Endothelial cell of umbilical vein (primary cell): ENCODE measurements at regions not wholly inside any gene's neighbourhood (a gene's known extent, or its start where the extent isn't known, plus 50 kb on each side); places are given as distances from the start of the nearest gene placed in this dataset.

Source experiments
- BruUV-seq: library from RNA; stranded (reverse); fragments of 400-500 nt; replicated peaks from 2 replicates; lab custom pipeline; 2021; lab: Mats Ljungman, UMichigan
- CTCF ChIA-PET: fragments of 300-600, 350-600 bp; sonication (Branson Sonifier 250); formaldehyde crosslinking; loops from one replicate; lab custom pipeline; 2021; ENCODE audit warnings: antibody characterized with exemption, inconsistent platforms; lab: Charles Lee
- POLR2A ChIA-PET: fragments of 300-600, 350-600 bp; sonication (Branson Sonifier 250); formaldehyde crosslinking; loops from one replicate; lab custom pipeline; 2021; ENCODE audit warnings: antibody characterized with exemption, inconsistent platforms; lab: Charles Lee
- DNase-seq: peaks from one replicate; pipeline ENCODE4 v3.0.0-alpha.2; 2011; ENCODE audit warnings: low read depth, low spot score
- FAIRE-seq: peaks from 2 replicates; lab custom pipeline; 2011; peaks lifted over from hg19 to GRCh38; lab: Jason Lieb, UNC
- H2AFZ ChIP-seq: 2 replicates; pipeline ENCODE4 v1.6.0; 2012; ENCODE audit warnings: low read depth, low read length, control low read depth, inconsistent platforms
- H3K27ac ChIP-seq: 2 replicates; pipeline ENCODE4 v1.5.1; 2011; ENCODE audit warnings: low read depth, mild to moderate bottlenecking, control low read depth, low read length, moderate library complexity; ENCODE audit not compliant: insufficient read depth
- H3K27me3 ChIP-seq, 2 experiments: 2 replicates each; pipeline versions ENCODE4 v1.6.0 to v1.6.1; 2011; ENCODE audit warnings: low read length in 2 of 2, mixed read lengths in 1 of 2; ENCODE audit not compliant: control insufficient read depth in 2 of 2, insufficient read depth in 2 of 2
- H3K36me3 ChIP-seq, 2 experiments: 2 replicates in 1 of 2; 3 replicates in 1 of 2; pipeline ENCODE4 v1.5.1; 2011; ENCODE audit warnings: low read length in 2 of 2, mild to moderate bottlenecking in 1 of 2, moderate library complexity in 1 of 2; ENCODE audit not compliant: control insufficient read depth in 2 of 2, insufficient read depth in 2 of 2; ENCODE audit errors: extremely low read depth in 1 of 2
- H3K4me1 ChIP-seq: 3 replicates; pipeline ENCODE4 v1.5.1; 2011; ENCODE audit warnings: mild to moderate bottlenecking, low read length; ENCODE audit not compliant: control insufficient read depth, insufficient read depth; ENCODE audit errors: extremely low read depth
- H3K4me2 ChIP-seq: 2 replicates; pipeline ENCODE4 v1.6.1; 2011; ENCODE audit warnings: low read length, control low read depth, mixed read lengths; ENCODE audit not compliant: insufficient read depth
- H3K4me3 ChIP-seq, 3 experiments: fragments of 200-600 bp in 1 of 3; sonication (generic), shearing (Covaris generic) in 1 of 3; replicated peaks in 1 of 3; 2 replicates each; pipeline ENCODE4 v1.5.1; 2011 to 2016; ENCODE audit warnings: control low read depth in 3 of 3, low read length in 3 of 3, mild to moderate bottlenecking in 2 of 3, inconsistent platforms in 1 of 3, low read depth in 1 of 3, moderate library complexity in 1 of 3; ENCODE audit not compliant: insufficient read depth in 1 of 3
- H3K79me2 ChIP-seq: 2 replicates; pipeline ENCODE4 v1.6.0; 2012; ENCODE audit warnings: low read length, inconsistent platforms; ENCODE audit not compliant: control insufficient read depth, insufficient read depth
- H3K9ac ChIP-seq: replicated peaks from 2 replicates; pipeline ENCODE3; 2011; ENCODE audit warnings: low read length, control low read depth; ENCODE audit not compliant: insufficient read depth; ENCODE audit errors: extremely low read depth
- H3K9me1 ChIP-seq: replicated peaks from 3 replicates; pipeline ENCODE4 v1.6.0; 2011; ENCODE audit warnings: mild to moderate bottlenecking, low read length; ENCODE audit not compliant: control insufficient read depth, insufficient read depth; ENCODE audit errors: extremely low read depth
- H3K9me3 ChIP-seq: replicated peaks from 2 replicates; pipeline ENCODE4 v1.5.1; 2012; ENCODE audit warnings: low read length, inconsistent platforms; ENCODE audit not compliant: control insufficient read depth, insufficient read depth
- H4K20me1 ChIP-seq: replicated peaks from 2 replicates; pipeline ENCODE3; 2011; ENCODE audit warnings: mild to moderate bottlenecking, low read length; ENCODE audit not compliant: control insufficient read depth, insufficient read depth; ENCODE audit errors: extremely low read depth
- EZH2 ChIP-seq: IDR thresholded peaks from 2 replicates; pipeline ENCODE4 v1.6.1; 2012; ENCODE audit warnings: borderline replicate concordance, low read depth, mild to moderate bottlenecking, moderate library complexity, low read length, inconsistent platforms; ENCODE audit not compliant: severe bottlenecking
- FOS ChIP-seq: IDR thresholded peaks from 2 replicates; pipeline ENCODE4 v1.6.1; 2011; ENCODE audit warnings: mild to moderate bottlenecking, low read length, moderate library complexity, borderline replicate concordance; ENCODE audit not compliant: insufficient read depth
- GATA2 ChIP-seq: IDR thresholded peaks from 2 replicates; pipeline ENCODE4 v1.7.0; 2011; ENCODE audit warnings: low read depth, mild to moderate bottlenecking, moderate library complexity, mixed read lengths, low read length; ENCODE audit not compliant: insufficient read length, insufficient read depth
- JUN ChIP-seq: IDR thresholded peaks from 2 replicates; pipeline ENCODE4 v1.6.1; 2011; ENCODE audit warnings: borderline replicate concordance, low read depth; ENCODE audit not compliant: insufficient read length, insufficient read depth
- MAX ChIP-seq: IDR thresholded peaks from 2 replicates; pipeline ENCODE4 v1.6.1; 2011; ENCODE audit not compliant: insufficient read depth, insufficient read length
- MYC ChIP-seq: IDR thresholded peaks from one replicate; pipeline ENCODE4 v1.6.1; 2011; ENCODE audit warnings: mild to moderate bottlenecking, low read depth, low read length
- POLR2A ChIP-seq: IDR thresholded peaks from 2 replicates; pipeline ENCODE4 v1.6.1; 2012; ENCODE audit warnings: low read depth, mild to moderate bottlenecking, control low read depth, low read length
- POLR2AphosphoS5 ChIP-seq: IDR thresholded peaks from 2 replicates; pipeline ENCODE4 v1.6.1; 2012; ENCODE audit warnings: low read depth, mild to moderate bottlenecking, control low read depth, low read length, moderate library complexity; ENCODE audit not compliant: insufficient read depth
- dilution Hi-C: fragments of 300-500 bp; cut with MboI; formaldehyde crosslinking; loops from one replicate; pipeline ENCODE4 v1.15.0; 2019; ENCODE audit warnings: low sequenced_read_pairs; ENCODE audit not compliant: extremely low pct_ligation_motif_present
- intact Hi-C: fragments of 100-400 bp; cut with micrococcal nuclease; formaldehyde crosslinking; loops from one replicate; pipeline ENCODE4 v1.10.0; 2022
- TF ChIP-seq, protein P1 (sequence below), 2 donors: IDR thresholded peaks; 1 replicate in 1 of 2; 2 replicates in 1 of 2; pipeline ENCODE4 v1.5.1; 2011; ENCODE audit warnings: low read length in 2 of 2, mild to moderate bottlenecking in 2 of 2, moderate library complexity in 2 of 2, control low read depth in 1 of 2, inconsistent platforms in 1 of 2, low read depth in 1 of 2; ENCODE audit not compliant: insufficient read depth in 1 of 2; ENCODE audit errors: extremely low read depth in 1 of 2

DNA sequence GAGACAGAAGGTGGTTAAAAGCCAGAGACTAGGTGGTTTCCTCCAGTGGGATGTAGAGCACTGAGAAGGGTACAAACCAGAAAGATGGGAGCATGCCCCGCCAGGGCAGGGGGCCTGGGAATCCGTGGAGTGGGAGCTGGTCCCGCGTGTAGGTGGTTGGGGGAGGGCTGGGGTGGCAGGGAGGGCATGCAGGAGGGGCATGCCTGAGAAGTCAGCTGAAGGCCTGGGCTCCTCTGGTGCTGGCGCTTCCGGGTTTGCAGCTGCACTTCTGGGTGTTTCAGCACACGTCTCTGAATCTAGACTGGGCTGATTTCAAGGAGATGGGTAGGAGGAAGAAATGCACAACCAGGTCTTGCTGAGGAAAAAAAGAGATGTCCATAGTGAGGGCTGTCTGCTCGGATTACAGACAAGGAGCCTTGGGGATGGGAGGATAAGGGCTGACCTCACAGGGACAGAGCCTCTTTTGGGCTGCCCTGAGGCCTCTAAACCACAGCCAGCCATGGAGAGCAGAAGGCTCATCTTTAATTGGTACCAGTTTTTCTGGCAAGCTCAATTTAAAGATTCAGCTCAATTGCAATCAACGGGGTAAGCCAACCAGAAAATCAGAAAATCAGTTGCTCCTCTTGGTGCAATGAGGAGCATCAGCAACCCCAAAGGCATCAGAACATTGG lies 151.9 kb downstream of the FAM43A start:
- BruUV-seq, result no TSS peak
- intact Hi-C loops (no loop called here), dilution Hi-C loops (no loop called here)
- POLR2A ChIA-PET, result no interaction called here
- H3K4me3 ChIP-seq, result no peak overlapping the region
- H3K27me3 ChIP-seq, result no peaks in the 10 kb centered on the region
- H2AFZ ChIP-seq, result no peak overlapping the region
- H4K20me1 ChIP-seq, result no peaks in the 10 kb centered on the region
- FAIRE-seq, result no peak
- H3K36me3 ChIP-seq, result no peaks in the 10 kb centered on the region
- no peak overlapping the region for H3K4me2 ChIP-seq
- no peaks in the 10 kb centered on the region for H3K79me2 ChIP-seq
- no peaks in the 10 kb centered on the region for H3K9me1 ChIP-seq
- H3K4me1 ChIP-seq, result peaks cover 25% of the 10 kb centered on the region
- H3K9me3 ChIP-seq, result no peaks in the 10 kb centered on the region
- DNase-seq, result no peak
- no peak overlapping the region for H3K9ac ChIP-seq
- no peak overlapping the region for H3K27ac ChIP-seq
- CTCF ChIA-PET, result interaction anchor here (1.2 to 1.3 kb wide), 2 partner anchors 33 to 147 kb away, joined by 3 read pairs; no protein-coding TSS in a partner anchor
- TF ChIP-seq MAX, result no peak
- TF ChIP-seq, protein P1, sequence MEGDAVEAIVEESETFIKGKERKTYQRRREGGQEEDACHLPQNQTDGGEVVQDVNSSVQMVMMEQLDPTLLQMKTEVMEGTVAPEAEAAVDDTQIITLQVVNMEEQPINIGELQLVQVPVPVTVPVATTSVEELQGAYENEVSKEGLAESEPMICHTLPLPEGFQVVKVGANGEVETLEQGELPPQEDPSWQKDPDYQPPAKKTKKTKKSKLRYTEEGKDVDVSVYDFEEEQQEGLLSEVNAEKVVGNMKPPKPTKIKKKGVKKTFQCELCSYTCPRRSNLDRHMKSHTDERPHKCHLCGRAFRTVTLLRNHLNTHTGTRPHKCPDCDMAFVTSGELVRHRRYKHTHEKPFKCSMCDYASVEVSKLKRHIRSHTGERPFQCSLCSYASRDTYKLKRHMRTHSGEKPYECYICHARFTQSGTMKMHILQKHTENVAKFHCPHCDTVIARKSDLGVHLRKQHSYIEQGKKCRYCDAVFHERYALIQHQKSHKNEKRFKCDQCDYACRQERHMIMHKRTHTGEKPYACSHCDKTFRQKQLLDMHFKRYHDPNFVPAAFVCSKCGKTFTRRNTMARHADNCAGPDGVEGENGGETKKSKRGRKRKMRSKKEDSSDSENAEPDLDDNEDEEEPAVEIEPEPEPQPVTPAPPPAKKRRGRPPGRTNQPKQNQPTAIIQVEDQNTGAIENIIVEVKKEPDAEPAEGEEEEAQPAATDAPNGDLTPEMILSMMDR (IDR thresholded peaks at IDR 0.05; ENCODE audit: extremely low read depth in 1 of 2, insufficient read depth in 1 of 2, low read depth in 1 of 2, low read length in 2 of 2), result no peak
- no peak for TF ChIP-seq FOS

DNA sequence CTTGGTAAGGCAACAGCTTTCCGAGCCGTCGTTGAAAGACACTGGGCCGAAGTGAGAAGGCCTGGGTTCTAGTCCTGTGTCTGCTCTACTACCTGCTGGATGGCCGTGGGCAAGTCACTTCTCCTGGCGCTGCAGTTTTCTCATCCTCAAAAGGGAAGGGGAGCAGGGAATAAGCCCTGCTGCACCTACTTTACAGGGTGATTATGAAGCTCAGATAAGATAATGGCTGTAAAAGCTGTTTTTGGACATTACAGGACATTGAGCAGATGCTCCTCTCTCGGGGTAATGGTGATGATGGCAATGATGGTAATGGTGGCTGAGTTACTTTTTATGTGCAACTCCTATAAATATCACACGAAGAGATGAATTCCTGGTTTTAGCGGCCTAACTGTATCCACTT lies 152.6 kb downstream of the FAM43A start:
- H3K4me3 ChIP-seq, result no peak overlapping the region
- H3K9ac ChIP-seq, result no peak overlapping the region
- no peaks in the 10 kb centered on the region for H3K9me1 ChIP-seq
- H2AFZ ChIP-seq, result no peak overlapping the region
- H3K9me3 ChIP-seq, result no peaks in the 10 kb centered on the region
- DNase-seq (no peak), FAIRE-seq (no peak)
- no peaks in the 10 kb centered on the region for H3K27me3 ChIP-seq
- BruUV-seq, result no TSS peak
- ChIA-PET CTCF (interaction anchor here (1.2 to 1.3 kb wide), 2 partner anchors 33 to 148 kb away, joined by 3 read pairs; no protein-coding TSS in a partner anchor), POLR2A (no interaction called here)
- no peaks in the 10 kb centered on the region for H3K36me3 ChIP-seq
- H4K20me1 ChIP-seq, result no peaks in the 10 kb centered on the region
- H3K79me2 ChIP-seq, result no peaks in the 10 kb centered on the region
- no peak overlapping the region for H3K27ac ChIP-seq
- intact Hi-C loops, result no loop called here
- dilution Hi-C loops, result no loop called here
- no peak for TF ChIP-seq POLR2A
- TF ChIP-seq, protein P1 (IDR thresholded peaks at IDR 0.05; ENCODE audit: extremely low read depth in 1 of 2, insufficient read depth in 1 of 2, low read depth in 1 of 2, low read length in 2 of 2), result no peak
- no peak for TF ChIP-seq EZH2
- TF ChIP-seq MYC, result no peak
- TF ChIP-seq POLR2AphosphoS5, result no peak
- TF ChIP-seq FOS, result no peak
- TF ChIP-seq JUN, result no peak
- no peak for TF ChIP-seq GATA2
- H3K4me2 ChIP-seq, result no peak overlapping the region
- peaks cover 19% of the 10 kb centered on the region for H3K4me1 ChIP-seq
